ENCODE measurements at regions not wholly inside any gene's neighbourhood (a gene's known extent, or its start where the extent isn't known, plus 50 kb on each side); places are given as distances from the start of the nearest gene placed in this dataset.

- intact Hi-C loops (cut with DNase I) = no loop called here
- H3K27me3 ChIP-seq = no peaks in the 10 kb centered on the region
- no peak for TF ChIP-seq CTCF (IDR thresholded peaks at IDR 0.05)
- no peak for TF ChIP-seq POLR2A (IDR thresholded peaks at IDR 0.05)
- H3K9me3 ChIP-seq = no peaks in the 10 kb centered on the region
- peaks cover 0 to 4% (median 0%) of the 10 kb centered on the region in 3 donors for H3K4me1 ChIP-seq
- H3K4me3 ChIP-seq = no peak overlapping the region
- H3K36me3 ChIP-seq = no peaks in the 10 kb centered on the region
- 29 to 70% methylated on average over 1 to 2 of the region's 4 CpGs for WGBS, 2 donors
- no peak overlapping the region for H3K27ac ChIP-seq
- no peak for DNase-seq
Observed at GRCh38 chr2:35356332-35356731, 999.2 kb upstream of the CRIM1 start.

- no peak for DNase-seq
- Histone ChIP-seq H3K9me3 (no peaks in the 10 kb centered on the region), H3K27ac (no peak overlapping the region), H3K4me1 (peaks cover 0 to 4% (median 0%) of the 10 kb centered on the region in 3 donors), H3K27me3 (no peaks in the 10 kb centered on the region), H3K36me3 (no peaks in the 10 kb centered on the region), H3K4me3 (no peak overlapping the region)
- TF ChIP-seq CTCF (IDR thresholded peaks at IDR 0.05) (no peak), POLR2A (IDR thresholded peaks at IDR 0.05) (no peak)
- WGBS, 2 donors = 69% methylated on average over 3 of the region's 6 CpGs; no CpG with 5 or more reads in 1 of the 2 donors
- intact Hi-C loops (cut with DNase I) = no loop called here
Observed at GRCh38 chr2:35355056-35355455, 1000.5 kb upstream of the CRIM1 start.

- Histone ChIP-seq H3K27ac (no peak overlapping the region), H3K36me3 (no peaks in the 10 kb centered on the region), H3K27me3 (no peaks in the 10 kb centered on the region), H3K4me3 (no peak overlapping the region), H3K9me3 (peaks cover 0 to 2% (median 0%) of the 10 kb centered on the region in 3 donors), H3K4me1 (no peaks in the 10 kb centered on the region)
- no peak for DNase-seq
- TF ChIP-seq CTCF (IDR thresholded peaks at IDR 0.05) (no peak), POLR2A (IDR thresholded peaks at IDR 0.05) (no peak)
- WGBS, 2 donors = 78 to 81% methylated on average over 7 of the region's 7 CpGs
- intact Hi-C loops (cut with DNase I) = no loop called here
Observed at GRCh38 chr2:35347561-35347960, 1008.0 kb upstream of the CRIM1 start.

- Histone ChIP-seq H3K27me3 (no peaks in the 10 kb centered on the region), H3K4me3 (no peak overlapping the region), H3K4me1 (no peaks in the 10 kb centered on the region), H3K36me3 (no peaks in the 10 kb centered on the region), H3K9me3 (peaks cover 0 to 12% (median 4%) of the 10 kb centered on the region in 3 donors), H3K27ac (no peak overlapping the region)
- TF ChIP-seq CTCF (IDR thresholded peaks at IDR 0.05) (peak in 1 of 6 experiments; percentile 35), POLR2A (IDR thresholded peaks at IDR 0.05) (no peak)
- 67 to 69% methylated on average over 3 to 4 of the region's 4 CpGs for WGBS, 2 donors
- DNase-seq = no peak
- intact Hi-C loops (cut with DNase I) = no loop called here
Observed at GRCh38 chr2:35343135-35343534, 1012.4 kb upstream of the CRIM1 start.

GRCh38 chr2:35339211-35339610 lies 1016.4 kb upstream of the CRIM1 start:
- Histone ChIP-seq H3K9me3 (peaks cover 0 to 12% (median 4%) of the 10 kb centered on the region in 3 donors), H3K27ac (no peak overlapping the region), H3K27me3 (no peaks in the 10 kb centered on the region), H3K4me3 (no peak overlapping the region), H3K36me3 (no peaks in the 10 kb centered on the region), H3K4me1 (no peaks in the 10 kb centered on the region)
- TF ChIP-seq CTCF (IDR thresholded peaks at IDR 0.05) = no peak
- TF ChIP-seq POLR2A (IDR thresholded peaks at IDR 0.05) = no peak
- DNase-seq = no peak
- intact Hi-C loops (cut with DNase I) = no loop called here
